Type B pancreatic cell (in vitro differentiated cells): ENCODE measurements at regions not wholly inside any gene's neighbourhood (a gene's known extent, or its start where the extent isn't known, plus 50 kb on each side); places are given as distances from the start of the nearest gene placed in this dataset.
A peak's percentile ranks its signal among the peaks of the same experiment; 100 is the strongest.

Experiments
- DNase-seq: peaks from one replicate; pipeline ENCODE4 v3.0.0; 2021; ENCODE audit warnings: mixed read lengths; ENCODE audit not compliant: unreplicated experiment; ENCODE audit errors: extremely low spot score
- H3K27ac Mint-ChIP-seq: 2 replicates; pipeline ENCODE4 v1.8.0; 2021; ENCODE audit warnings: mild to moderate bottlenecking, mixed read lengths
- H3K27me3 Mint-ChIP-seq: 2 replicates; pipeline ENCODE4 v1.8.0; 2021; ENCODE audit warnings: mixed read lengths
- H3K36me3 Mint-ChIP-seq: 2 replicates; pipeline ENCODE4 v1.8.0; 2021; ENCODE audit warnings: mixed read lengths
- H3K4me1 Mint-ChIP-seq: one replicate; pipeline ENCODE4 v1.8.0; 2021; ENCODE audit warnings: mixed read lengths; ENCODE audit not compliant: unreplicated experiment
- H3K4me3 Mint-ChIP-seq: 2 replicates; pipeline ENCODE4 v1.8.0; 2021; ENCODE audit warnings: mild to moderate bottlenecking, mixed read lengths
- H3K9me3 Mint-ChIP-seq: 2 replicates; pipeline ENCODE4 v1.8.0; 2021; ENCODE audit warnings: mixed read lengths
- TF ChIP-seq, protein P1 (sequence below): fragments of 200-600 bp; sonication (generic); conservative IDR thresholded peaks from 2 replicates; pipeline ENCODE4 v1.5.0; 2021; ENCODE audit warnings: antibody characterized with exemption, mild to moderate bottlenecking

GRCh38 chr21:35210093-35210492, 161.0 kb upstream of the RUNX1 start:
- Mint-ChIP-seq H3K27ac (no peak overlapping the region), H3K9me3 (peaks cover 8% of the 10 kb centered on the region), H3K4me1 (peaks cover 12% of the 10 kb centered on the region), H3K4me3 (no peak overlapping the region), H3K36me3 (no peaks in the 10 kb centered on the region), H3K27me3 (peaks cover 5% of the 10 kb centered on the region)
- no peak for DNase-seq
- TF ChIP-seq, protein P1, sequence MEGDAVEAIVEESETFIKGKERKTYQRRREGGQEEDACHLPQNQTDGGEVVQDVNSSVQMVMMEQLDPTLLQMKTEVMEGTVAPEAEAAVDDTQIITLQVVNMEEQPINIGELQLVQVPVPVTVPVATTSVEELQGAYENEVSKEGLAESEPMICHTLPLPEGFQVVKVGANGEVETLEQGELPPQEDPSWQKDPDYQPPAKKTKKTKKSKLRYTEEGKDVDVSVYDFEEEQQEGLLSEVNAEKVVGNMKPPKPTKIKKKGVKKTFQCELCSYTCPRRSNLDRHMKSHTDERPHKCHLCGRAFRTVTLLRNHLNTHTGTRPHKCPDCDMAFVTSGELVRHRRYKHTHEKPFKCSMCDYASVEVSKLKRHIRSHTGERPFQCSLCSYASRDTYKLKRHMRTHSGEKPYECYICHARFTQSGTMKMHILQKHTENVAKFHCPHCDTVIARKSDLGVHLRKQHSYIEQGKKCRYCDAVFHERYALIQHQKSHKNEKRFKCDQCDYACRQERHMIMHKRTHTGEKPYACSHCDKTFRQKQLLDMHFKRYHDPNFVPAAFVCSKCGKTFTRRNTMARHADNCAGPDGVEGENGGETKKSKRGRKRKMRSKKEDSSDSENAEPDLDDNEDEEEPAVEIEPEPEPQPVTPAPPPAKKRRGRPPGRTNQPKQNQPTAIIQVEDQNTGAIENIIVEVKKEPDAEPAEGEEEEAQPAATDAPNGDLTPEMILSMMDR: no peak

DNA sequence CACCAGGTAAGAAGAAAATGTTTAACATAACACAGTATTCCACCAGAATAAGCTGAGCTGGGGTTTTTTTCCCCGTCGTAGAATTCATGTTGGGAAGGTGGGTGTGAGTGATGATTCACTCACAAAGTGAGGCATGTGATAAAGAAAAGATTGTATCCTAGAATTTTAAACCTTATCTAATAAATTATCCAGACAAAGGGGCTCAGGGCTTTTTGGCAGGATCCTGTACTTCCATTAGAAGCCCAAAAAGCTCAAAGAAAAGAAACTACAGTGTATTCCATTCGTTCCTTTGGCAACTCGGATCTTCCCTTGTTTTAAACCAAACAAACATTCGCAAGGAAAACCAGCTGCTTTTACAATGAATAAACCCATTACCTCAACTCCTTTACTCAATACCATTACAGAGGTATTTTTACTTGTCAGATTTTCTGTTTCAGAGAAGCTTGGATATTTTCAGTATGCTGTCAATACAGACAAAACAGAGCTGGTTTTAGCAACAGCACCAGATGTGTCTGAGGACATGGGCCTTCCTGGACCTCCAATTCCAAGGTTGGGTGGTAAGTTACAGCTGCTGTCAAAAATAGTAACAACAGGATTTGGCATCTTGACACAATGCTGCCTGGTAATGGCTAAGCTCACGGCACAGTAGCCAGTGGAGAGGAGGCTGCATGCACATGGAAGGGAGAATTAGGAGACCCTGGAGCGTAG, 159.9 kb upstream of the RUNX1 start:
- TF ChIP-seq, protein P1: no peak
- Mint-ChIP-seq H3K27ac (no peak overlapping the region), H3K4me3 (no peak overlapping the region), H3K4me1 (peaks cover 12% of the 10 kb centered on the region), H3K9me3 (peaks cover 8% of the 10 kb centered on the region), H3K36me3 (no peaks in the 10 kb centered on the region), H3K27me3 (peaks cover 5% of the 10 kb centered on the region)
- DNase-seq: no peak

DNA sequence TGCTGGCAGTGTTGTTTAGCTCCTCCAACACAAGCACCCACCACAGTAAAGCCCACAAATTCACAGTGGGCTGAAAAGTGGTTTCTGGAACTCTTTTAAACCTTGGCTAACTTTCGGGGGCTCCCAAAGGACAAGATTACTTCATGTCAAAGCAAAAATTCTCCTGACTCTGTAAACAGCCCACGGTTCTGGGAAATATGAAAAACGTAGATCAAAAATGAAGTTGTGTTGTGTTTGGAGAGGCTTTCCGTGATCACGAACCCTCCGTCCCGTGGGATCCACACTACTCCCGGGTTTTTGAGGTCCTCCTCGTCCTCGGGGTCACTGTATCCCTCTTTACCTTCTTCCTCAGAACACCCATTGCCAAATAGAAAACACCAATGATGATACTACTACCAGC, 159.0 kb upstream of the RUNX1 start:
- peaks cover 12% of the 10 kb centered on the region for H3K4me1 Mint-ChIP-seq
- no peak for DNase-seq
- no peak overlapping the region for H3K27ac Mint-ChIP-seq
- H3K36me3 Mint-ChIP-seq: no peaks in the 10 kb centered on the region
- peaks cover 5% of the 10 kb centered on the region for H3K27me3 Mint-ChIP-seq
- no peak overlapping the region for H3K4me3 Mint-ChIP-seq
- peaks cover 8% of the 10 kb centered on the region for H3K9me3 Mint-ChIP-seq
- TF ChIP-seq, protein P1: no peak

- H3K4me1 Mint-ChIP-seq: peaks cover 12% of the 10 kb centered on the region
- peaks cover 8% of the 10 kb centered on the region for H3K9me3 Mint-ChIP-seq
- no peak overlapping the region for H3K27ac Mint-ChIP-seq
- no peaks in the 10 kb centered on the region for H3K36me3 Mint-ChIP-seq
- TF ChIP-seq, protein P1: no peak
- H3K27me3 Mint-ChIP-seq: peaks cover 5% of the 10 kb centered on the region
- no peak for DNase-seq
- no peak overlapping the region for H3K4me3 Mint-ChIP-seq
Measured at GRCh38 chr21:35207322-35207721, 158.2 kb upstream of the RUNX1 start.

- peaks cover 12% of the 10 kb centered on the region for H3K4me1 Mint-ChIP-seq
- TF ChIP-seq, protein P1: no peak
- peak overlapping the region; percentile 5 for H3K27ac Mint-ChIP-seq
- H3K36me3 Mint-ChIP-seq: no peaks in the 10 kb centered on the region
- H3K9me3 Mint-ChIP-seq: peaks cover 8% of the 10 kb centered on the region
- DNase-seq: no peak
- peak overlapping the region; percentile 39 for H3K4me3 Mint-ChIP-seq
- peaks cover 5% of the 10 kb centered on the region for H3K27me3 Mint-ChIP-seq
Measured at GRCh38 chr21:35206141-35207125, 157.3 kb upstream of the RUNX1 start.
